ENCODE measurements at regions not wholly inside any gene's neighbourhood (a gene's known extent, or its start where the extent isn't known, plus 50 kb on each side); places are given as distances from the start of the nearest gene placed in this dataset.

DNA sequence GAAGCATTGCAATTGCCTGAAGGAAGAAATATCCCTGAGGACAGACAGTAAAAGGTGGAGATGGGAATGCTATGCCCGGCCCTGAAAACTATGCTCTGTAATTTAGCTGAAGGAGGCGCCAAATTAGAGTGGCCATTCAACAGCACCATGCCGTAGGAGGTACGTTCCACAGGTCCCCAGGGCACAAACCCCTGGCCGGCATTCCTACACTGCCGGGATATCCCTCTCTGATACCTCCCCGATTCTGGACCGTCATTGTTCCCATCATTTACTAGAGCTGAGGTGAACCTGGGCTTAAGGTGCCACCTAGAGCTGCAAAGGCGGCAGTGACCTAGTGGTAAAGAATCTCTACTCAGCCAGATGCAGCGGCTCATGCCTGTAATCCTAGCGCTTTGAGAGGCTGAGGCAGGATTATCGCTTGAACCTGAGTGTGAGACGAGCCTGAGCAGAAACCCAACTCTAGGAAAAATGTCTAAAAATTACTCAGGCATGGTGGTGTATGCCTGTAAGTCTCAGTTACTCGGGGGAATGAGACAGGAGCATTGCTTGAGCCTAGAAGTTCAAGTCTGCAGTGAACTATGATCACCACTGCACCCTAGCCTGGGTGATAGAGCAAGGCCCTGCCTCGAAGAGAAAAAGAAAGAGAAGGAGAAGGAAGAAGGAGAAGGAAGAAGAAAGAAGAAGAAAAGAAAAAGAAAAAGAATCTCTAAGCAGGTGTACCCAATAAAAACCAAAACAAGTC, 53.0 kb upstream of the TNKS2 start:
- TF ChIP-seq GATA2 (IDR thresholded peaks at IDR 0.05; ENCODE audit: low read depth, low read length) (no peak), GATA3 (IDR thresholded peaks at IDR 0.05; ENCODE audit: low read depth, low read length) (no peak)

DNA sequence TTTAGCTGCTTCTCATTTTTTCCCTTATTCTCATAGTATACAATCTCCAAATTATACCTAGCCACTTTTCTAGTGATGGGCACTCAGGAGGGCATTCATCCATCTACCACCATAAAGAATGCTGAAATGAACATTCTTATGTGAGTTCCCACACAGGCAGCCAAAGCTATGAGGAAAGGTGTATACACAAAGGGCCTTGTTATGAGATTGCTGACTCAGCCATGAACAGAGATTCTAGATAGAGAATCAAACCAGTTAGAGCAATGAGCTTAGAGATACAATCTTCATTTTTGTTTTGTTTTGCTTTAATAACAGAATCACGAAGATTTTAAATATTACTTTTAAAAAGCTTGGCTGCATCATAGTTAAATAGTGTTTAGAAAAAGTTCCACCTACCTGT, 54.8 kb upstream of the TNKS2 start:
- TF ChIP-seq GATA3 (IDR thresholded peaks at IDR 0.05; ENCODE audit: low read depth, low read length) (no peak), GATA2 (IDR thresholded peaks at IDR 0.05; ENCODE audit: low read depth, low read length) (no peak)

DNA sequence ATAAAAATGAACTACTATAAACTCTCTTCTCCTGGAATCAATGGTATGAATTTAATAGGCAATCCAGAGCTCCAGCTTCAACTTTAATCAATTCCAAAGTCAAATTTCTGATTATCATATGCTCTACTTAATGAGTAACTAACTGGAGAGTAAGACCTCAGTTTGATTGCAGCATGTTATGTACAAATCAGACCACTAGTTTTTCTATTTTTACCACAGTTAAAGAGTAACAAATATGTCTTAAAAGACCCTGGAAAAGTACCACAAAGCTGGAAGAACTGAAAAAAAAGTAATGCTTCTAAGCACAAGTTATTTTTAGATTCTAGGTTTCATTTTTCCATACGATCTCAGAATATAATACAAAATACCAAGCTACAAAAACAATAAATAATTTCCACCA, 56.0 kb upstream of the TNKS2 start:
- TF ChIP-seq GATA3 (IDR thresholded peaks at IDR 0.05; ENCODE audit: low read depth, low read length) (no peak), GATA2 (IDR thresholded peaks at IDR 0.05; ENCODE audit: low read depth, low read length) (no peak)

DNA sequence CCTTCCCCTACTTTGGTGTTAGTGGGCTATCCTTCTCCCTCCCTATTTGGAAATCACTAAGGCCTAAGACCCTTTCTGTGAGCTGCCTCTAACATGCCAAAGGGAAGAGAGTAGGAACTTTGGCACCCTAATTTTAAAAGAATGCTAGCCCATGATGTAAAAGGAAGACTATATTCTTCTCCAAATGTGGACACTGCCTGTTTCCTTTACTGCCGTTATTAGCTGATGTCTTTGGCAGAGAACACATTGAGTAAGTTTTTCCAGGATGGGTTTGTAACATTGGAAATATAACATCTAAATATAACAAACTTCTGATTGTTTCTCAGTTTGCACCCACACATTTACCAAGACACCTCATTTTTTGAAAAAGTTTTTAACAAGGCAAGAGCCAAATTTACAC, 56.9 kb upstream of the TNKS2 start:
- TF ChIP-seq GATA3 (IDR thresholded peaks at IDR 0.05; ENCODE audit: low read depth, low read length) = no peak

DNA sequence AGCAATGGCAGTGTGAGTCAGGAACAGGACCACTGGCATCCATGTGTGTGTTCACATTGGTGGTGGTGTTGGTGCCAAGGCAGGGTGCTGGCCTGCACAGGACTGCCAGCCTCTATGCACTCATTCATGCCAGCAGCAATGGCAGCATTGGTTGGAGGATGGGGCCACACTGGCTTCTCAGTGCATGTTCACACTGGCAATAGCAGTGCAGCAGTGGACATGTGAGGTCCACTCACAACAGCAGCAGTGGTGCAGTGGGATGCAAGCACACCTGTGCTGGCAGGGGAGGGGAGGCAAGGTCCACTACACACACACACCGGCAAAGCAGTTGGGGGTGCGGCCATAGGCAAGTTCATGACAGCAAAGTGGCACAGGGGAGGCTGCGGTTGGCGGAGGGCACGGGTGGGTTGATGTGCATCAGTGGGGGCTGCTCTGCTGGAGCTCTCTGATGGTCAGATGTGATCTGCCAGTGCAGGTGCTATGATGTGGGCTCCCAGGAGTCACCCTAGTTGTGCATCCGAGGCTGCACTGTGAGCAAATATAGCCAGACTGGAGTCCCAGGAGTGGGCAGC, 57.8 kb upstream of the TNKS2 start:
- TF ChIP-seq GATA2 (IDR thresholded peaks at IDR 0.05; ENCODE audit: low read depth, low read length) (no peak), GATA3 (IDR thresholded peaks at IDR 0.05; ENCODE audit: low read depth, low read length) (no peak)

DNA sequence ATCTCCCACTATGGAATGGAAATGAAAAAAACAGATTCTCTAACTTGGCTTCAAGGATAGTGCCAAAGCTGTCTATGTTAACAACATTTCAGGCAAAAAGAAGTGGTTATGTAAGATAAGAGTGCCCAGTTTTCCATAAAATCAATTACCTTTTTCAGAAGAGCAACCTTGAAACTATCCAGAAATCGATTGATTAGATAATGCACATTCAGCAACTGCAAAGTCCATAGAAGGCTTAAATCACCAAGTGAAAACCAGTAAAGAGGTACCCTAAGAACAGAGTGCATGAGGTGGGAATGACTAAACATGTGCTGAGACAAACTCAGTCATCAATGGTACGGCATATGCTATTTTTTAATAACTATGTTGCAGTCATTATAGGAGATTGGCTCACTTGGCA, 71.9 kb upstream of the TNKS2 start:
- TF ChIP-seq GATA2 (IDR thresholded peaks at IDR 0.05; ENCODE audit: low read depth, low read length) = no peak
- TF ChIP-seq GATA3 (IDR thresholded peaks at IDR 0.05; ENCODE audit: low read depth, low read length) = no peak

DNA sequence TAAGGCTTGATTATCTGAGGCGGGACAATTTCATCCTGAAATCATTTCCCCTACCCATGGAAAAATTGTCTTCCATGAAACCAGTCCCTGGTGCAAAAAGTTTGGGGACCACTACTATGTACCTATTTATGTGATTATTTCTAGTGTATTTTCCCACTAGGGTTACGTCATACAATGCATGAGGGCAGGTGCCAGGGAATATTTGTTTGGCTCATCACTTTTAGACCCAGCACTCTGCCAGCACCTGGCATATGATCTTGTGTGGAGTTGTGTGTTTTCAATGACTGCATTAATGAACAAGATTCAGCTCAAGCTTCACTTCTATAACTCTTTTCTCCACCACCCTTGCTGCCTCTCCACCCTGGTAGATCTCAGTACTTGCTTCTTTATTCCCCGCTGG, 73.3 kb upstream of the TNKS2 start:
- TF ChIP-seq GATA3 (IDR thresholded peaks at IDR 0.05; ENCODE audit: low read depth, low read length) = no peak

DNA sequence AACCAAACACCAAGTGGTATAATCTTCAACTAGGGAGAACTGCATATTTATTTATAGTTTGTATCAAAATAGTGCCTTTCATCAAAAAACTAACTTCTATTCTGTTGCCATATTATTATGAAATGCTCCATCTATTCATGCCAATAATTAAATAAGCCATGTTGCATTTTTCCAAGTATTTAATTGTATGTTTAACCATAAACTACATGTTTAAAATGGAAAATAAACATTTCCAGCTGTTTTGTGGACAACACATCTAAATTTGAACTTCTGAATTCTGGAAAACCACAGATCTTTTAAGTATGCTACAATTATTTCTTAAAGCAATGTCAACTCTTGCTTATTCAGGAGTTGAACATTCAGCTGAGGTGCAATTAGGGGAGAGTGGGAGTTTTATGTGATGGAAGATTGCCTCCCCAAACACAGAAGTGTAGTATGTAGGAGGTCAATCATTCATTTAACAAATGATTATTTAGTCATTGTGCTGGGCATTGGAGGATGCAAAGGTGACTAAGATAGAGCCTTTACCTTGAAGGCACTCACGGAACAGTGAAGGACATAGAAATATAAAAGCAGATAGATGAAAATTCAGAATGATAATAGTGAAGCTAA, 80.7 kb upstream of the PPP1R3C start:
- TF ChIP-seq GATA2 (IDR thresholded peaks at IDR 0.05; ENCODE audit: low read depth, low read length) (no peak), GATA3 (IDR thresholded peaks at IDR 0.05; ENCODE audit: low read depth, low read length) (no peak)

DNA sequence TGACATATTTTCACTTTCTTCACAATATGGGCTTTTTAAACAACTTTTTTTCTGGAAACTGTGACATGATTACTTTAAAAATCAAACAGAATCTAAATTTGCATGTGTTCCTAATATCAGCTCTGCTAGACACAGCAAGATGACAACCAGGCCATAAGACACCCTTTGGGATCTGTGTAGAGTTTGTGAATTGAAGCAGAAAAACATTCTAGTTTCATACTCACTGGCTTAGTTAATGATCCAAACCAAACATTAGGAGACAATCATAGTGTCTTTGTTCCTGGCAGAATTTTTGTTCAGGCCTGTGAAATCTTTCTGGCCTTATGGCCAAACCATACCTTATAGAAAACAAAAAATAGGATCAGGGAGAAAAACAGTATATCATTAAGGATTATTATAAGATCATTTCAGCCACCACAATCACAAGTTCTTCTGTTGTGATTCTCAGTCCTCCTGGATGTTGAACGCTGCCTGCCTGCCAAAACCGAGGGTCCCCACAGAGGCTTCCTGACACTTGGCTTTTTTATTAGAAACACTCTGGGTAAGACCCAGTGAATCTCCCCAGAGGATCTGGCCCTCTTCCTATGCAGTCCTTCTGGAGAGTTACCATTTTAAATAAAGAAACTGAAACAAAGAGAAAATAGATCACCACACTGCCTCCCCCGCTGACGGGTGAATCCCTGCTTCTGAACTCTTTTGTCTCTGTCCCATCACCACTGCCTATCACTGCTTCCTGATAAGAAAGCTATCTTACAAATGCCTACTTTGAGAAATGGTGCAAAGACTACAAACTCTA, 79.2 kb upstream of the PPP1R3C start:
- TF ChIP-seq GATA3 (IDR thresholded peaks at IDR 0.05; ENCODE audit: low read depth, low read length) = no peak
- no peak for TF ChIP-seq GATA2 (IDR thresholded peaks at IDR 0.05; ENCODE audit: low read depth, low read length)

DNA sequence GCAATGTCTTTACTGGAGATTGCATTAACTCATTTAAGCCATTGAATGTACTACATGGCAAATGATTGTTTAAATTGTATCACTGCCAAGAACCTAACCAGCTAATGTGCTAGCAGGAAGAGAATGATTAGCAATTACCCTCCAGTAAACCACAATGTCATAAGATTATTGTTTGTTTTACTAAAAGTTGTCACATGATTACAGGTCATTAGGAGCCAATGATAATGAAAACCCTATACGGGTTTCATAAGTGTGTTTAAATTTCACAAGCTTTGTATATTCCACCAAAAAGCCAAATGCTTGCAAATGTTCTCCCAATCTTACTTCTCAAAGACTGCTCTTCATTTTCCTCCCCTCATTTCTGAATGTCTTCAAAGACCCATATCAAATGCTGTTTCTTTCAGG, 76.5 kb upstream of the PPP1R3C start:
- TF ChIP-seq GATA2 (IDR thresholded peaks at IDR 0.05; ENCODE audit: low read depth, low read length) (no peak), GATA3 (IDR thresholded peaks at IDR 0.05; ENCODE audit: low read depth, low read length) (no peak)

DNA sequence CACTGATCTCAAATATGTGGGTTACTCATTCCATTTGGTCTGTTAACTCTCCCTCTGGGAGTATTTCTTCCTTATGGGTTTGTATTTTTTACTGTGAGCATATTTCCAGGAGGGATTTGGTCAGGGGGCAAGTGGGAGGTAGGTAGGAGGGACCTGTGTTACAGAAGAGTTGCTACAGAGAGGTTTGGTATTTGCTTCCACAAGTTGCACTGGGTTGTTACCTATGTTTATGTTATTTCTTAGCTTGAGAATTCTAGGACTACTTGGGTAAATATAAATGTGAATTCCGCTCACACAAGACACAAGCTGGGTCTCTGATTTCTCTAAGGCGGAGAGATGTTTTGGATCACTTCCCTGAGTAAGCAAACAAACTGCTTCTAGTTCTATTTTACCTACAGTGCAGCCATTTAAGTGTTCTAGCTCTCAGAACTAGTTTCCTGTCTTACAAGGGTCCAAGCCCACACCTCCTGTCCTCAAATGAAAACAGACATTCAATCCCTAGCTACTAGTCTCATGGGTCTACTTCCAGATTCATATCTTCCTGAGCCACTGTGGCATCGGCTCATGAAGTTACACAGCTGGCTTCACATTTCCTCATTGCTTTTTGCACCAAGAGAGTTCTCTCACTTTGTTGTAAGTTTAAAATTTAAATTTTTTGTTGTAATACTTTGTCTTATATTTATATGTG, 75.4 kb upstream of the PPP1R3C start:
- TF ChIP-seq GATA2 (IDR thresholded peaks at IDR 0.05; ENCODE audit: low read depth, low read length) (no peak), GATA3 (IDR thresholded peaks at IDR 0.05; ENCODE audit: low read depth, low read length) (no peak)

DNA sequence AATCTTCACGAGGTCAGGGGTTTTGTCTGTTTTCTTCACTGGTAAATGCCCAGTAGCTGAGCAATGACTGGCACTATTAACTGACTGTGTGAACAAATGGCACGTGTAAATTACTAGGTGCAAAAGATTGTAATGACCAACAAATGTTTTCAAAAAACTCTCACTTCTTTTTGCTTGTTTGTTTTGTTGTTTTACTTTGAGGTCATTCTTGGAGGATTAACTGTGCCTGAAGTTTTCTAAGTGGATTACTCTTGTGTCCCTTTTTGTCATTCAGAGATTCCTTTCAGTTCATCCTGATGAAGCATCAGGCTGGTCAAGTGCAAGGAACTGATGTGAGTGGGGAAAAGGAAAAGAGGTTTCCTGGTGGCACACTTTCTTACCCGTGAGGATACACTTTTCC, 74.4 kb upstream of the PPP1R3C start:
- TF ChIP-seq GATA3 (IDR thresholded peaks at IDR 0.05; ENCODE audit: low read depth, low read length) (no peak), GATA2 (IDR thresholded peaks at IDR 0.05; ENCODE audit: low read depth, low read length) (no peak)

DNA sequence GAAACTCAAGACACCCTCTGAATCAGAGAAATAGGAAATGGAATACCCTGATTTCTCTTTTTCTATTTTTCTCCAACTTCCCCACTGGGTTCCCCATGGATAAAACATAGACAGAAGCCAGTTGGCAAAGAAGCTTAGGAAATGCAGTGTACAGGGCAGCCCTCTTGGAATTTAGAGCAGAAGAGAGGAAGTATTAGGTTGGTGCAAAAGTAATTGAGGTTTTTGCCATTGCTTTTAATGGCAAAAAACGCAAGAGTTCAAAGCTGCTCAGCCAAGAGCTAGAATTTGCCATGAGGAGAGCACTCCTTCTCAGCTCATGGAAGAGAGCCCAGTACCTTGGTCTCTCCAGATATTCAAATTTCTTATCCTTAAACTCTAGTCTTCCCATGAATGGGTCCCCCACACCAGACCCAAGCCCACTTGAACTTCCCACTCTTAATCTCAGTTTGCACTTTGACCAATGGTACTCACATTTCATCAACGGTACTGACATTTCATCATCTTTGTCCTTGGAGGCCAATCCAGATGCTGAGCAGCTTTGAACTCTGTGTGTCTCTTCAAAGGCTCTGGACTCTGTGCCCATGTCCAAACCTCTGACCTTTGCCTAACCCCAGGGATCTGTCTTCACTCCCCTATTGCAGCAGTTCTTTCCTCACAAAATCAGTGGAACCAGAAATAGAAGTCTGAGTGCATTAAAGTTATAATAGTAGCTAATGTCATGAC, 73.2 kb upstream of the PPP1R3C start:
- TF ChIP-seq GATA2 (IDR thresholded peaks at IDR 0.05; ENCODE audit: low read depth, low read length) (no peak), GATA3 (IDR thresholded peaks at IDR 0.05; ENCODE audit: low read depth, low read length) (no peak)
